NB4 (cell line): ENCODE measurements at regions not wholly inside any gene's neighbourhood (a gene's known extent, or its start where the extent isn't known, plus 50 kb on each side); places are given as distances from the start of the nearest gene placed in this dataset.

Experiments
- CTCF ChIP-seq: IDR thresholded peaks from one replicate; pipeline ENCODE4 v1.5.1; 2012; ENCODE audit warnings: low read depth, low read length
- MAX ChIP-seq: IDR thresholded peaks from 2 replicates; pipeline ENCODE4 v1.6.1; 2011; ENCODE audit warnings: low read depth, low read length
- MYC ChIP-seq: IDR thresholded peaks from 2 replicates; pipeline ENCODE4 v1.6.1; 2011; ENCODE audit warnings: low read depth, low read length
- POLR2A ChIP-seq: IDR thresholded peaks from 2 replicates; pipeline ENCODE4 v1.6.1; 2011; ENCODE audit warnings: mild to moderate bottlenecking; ENCODE audit not compliant: insufficient read length; ENCODE audit errors: extremely low read depth

- TF ChIP-seq CTCF (no peak), POLR2A (no peak), MYC (no peak), MAX (no peak)
Observed at GRCh38 chr7:135803143-135803542, 54.5 kb upstream of the FAM180A start.
